ENCODE measurements at regions not wholly inside any gene's neighbourhood (a gene's known extent, or its start where the extent isn't known, plus 50 kb on each side); places are given as distances from the start of the nearest gene placed in this dataset.

GRCh38 chr6:90689172-90689571 is 102.3 kb upstream of the MAP3K7 start:
- Histone ChIP-seq H3K4me1 (ENCODE audit: control insufficient read depth, extremely low read depth, insufficient read depth, low read length) (no peaks in the 10 kb centered on the region), H3K9ac (ENCODE audit: control insufficient read depth, extremely low read depth, insufficient read depth, low read length) (no peak overlapping the region), H4K20me1 (ENCODE audit: control insufficient read depth, extremely low read depth, insufficient read depth, low read length) (no peaks in the 10 kb centered on the region), H3K9me1 (ENCODE audit: control insufficient read depth, extremely low read depth, insufficient read depth, low read length) (no peaks in the 10 kb centered on the region), H3K79me2 (ENCODE audit: control insufficient read depth, insufficient read depth, low read length) (no peaks in the 10 kb centered on the region), H3K4me3 (ENCODE audit: control insufficient read depth in 2 of 3, extremely low read depth in 1 of 3, insufficient read depth in 2 of 3, low read depth in 1 of 3, low read length in 3 of 3) (no peak overlapping the region), H3K4me2 (ENCODE audit: control insufficient read depth, extremely low read depth, insufficient read depth, low read depth, low read length) (no peak overlapping the region), H3K27ac (ENCODE audit: control insufficient read depth, insufficient read depth, low read length) (no peak overlapping the region), H2AFZ (ENCODE audit: control insufficient read depth, low read length) (no peak overlapping the region), H3K36me3 (ENCODE audit: control insufficient read depth in 2 of 2, extremely low read depth in 1 of 2, insufficient read depth in 2 of 2, low read length in 2 of 2) (no peaks in the 10 kb centered on the region), H3K27me3 (ENCODE audit: control insufficient read depth, extremely low read depth, insufficient read depth, low read length) (no peaks in the 10 kb centered on the region), H3K9me3 (ENCODE audit: control insufficient read depth, low read depth, low read length) (no peaks in the 10 kb centered on the region)
- dilution Hi-C loops (cut with MboI; ENCODE audit: extremely low pct_ligation_motif_present, low sequenced_read_pairs) = no loop called here
- FAIRE-seq (no peak), DNase-seq (ENCODE audit: low read depth, low spot score) (no peak)
- TF ChIP-seq EZH2 (IDR thresholded peaks at IDR 0.05; ENCODE audit: low read length) (no peak), CTCF (optimal IDR thresholded peaks at IDR 0.05 in 1 of 3, IDR thresholded peaks at IDR 0.05 in 1 of 3, conservative IDR thresholded peaks at IDR 0.05 in 1 of 3; ENCODE audit: extremely low read depth in 1 of 3, insufficient read depth in 2 of 3, low read length in 3 of 3) (no peak)

GRCh38 chr6:90687775-90688380 is 101.0 kb upstream of the MAP3K7 start:
- Histone ChIP-seq H3K4me2 (ENCODE audit: control insufficient read depth, extremely low read depth, insufficient read depth, low read depth, low read length) (no peak overlapping the region), H3K9ac (ENCODE audit: control insufficient read depth, extremely low read depth, insufficient read depth, low read length) (no peak overlapping the region), H3K27me3 (ENCODE audit: control insufficient read depth, extremely low read depth, insufficient read depth, low read length) (peaks cover 3% of the 10 kb centered on the region), H2AFZ (ENCODE audit: control insufficient read depth, low read length) (no peak overlapping the region), H3K27ac (ENCODE audit: control insufficient read depth, insufficient read depth, low read length) (no peak overlapping the region), H4K20me1 (ENCODE audit: control insufficient read depth, extremely low read depth, insufficient read depth, low read length) (no peaks in the 10 kb centered on the region), H3K9me3 (ENCODE audit: control insufficient read depth, low read depth, low read length) (no peaks in the 10 kb centered on the region), H3K36me3 (ENCODE audit: control insufficient read depth in 2 of 2, extremely low read depth in 1 of 2, insufficient read depth in 2 of 2, low read length in 2 of 2) (no peaks in the 10 kb centered on the region), H3K4me3 (ENCODE audit: control insufficient read depth in 2 of 3, extremely low read depth in 1 of 3, insufficient read depth in 2 of 3, low read depth in 1 of 3, low read length in 3 of 3) (no peak overlapping the region), H3K4me1 (ENCODE audit: control insufficient read depth, extremely low read depth, insufficient read depth, low read length) (no peaks in the 10 kb centered on the region), H3K9me1 (ENCODE audit: control insufficient read depth, extremely low read depth, insufficient read depth, low read length) (no peaks in the 10 kb centered on the region), H3K79me2 (ENCODE audit: control insufficient read depth, insufficient read depth, low read length) (no peaks in the 10 kb centered on the region)
- TF ChIP-seq EZH2 (IDR thresholded peaks at IDR 0.05; ENCODE audit: low read length) (no peak), CTCF (optimal IDR thresholded peaks at IDR 0.05 in 1 of 3, IDR thresholded peaks at IDR 0.05 in 1 of 3, conservative IDR thresholded peaks at IDR 0.05 in 1 of 3; ENCODE audit: extremely low read depth in 1 of 3, insufficient read depth in 2 of 3, low read length in 3 of 3) (no peak)
- no peak for DNase-seq (ENCODE audit: low read depth, low spot score)
- FAIRE-seq = no peak
- dilution Hi-C loops (cut with MboI; ENCODE audit: extremely low pct_ligation_motif_present, low sequenced_read_pairs) = no loop called here

Measured in keratinocyte (primary cell).